Upper lobe of left lung (tissue), 6 donors: ENCODE measurements at regions not wholly inside any gene's neighbourhood (a gene's known extent, or its start where the extent isn't known, plus 50 kb on each side); places are given as distances from the start of the nearest gene placed in this dataset.

Experiments used
- ATAC-seq, 2 donors: fragments of 200-7000 bp; cut with Tn5 transposase; one replicate each; pipeline ENCODE4 v1.9.1; 2022; ENCODE audit warnings: mild to moderate bottlenecking in 2 of 2, moderate library complexity in 2 of 2; ENCODE audit not compliant: low FRiP score in 2 of 2
- DNase-seq, 2 donors: peaks; one replicate each; pipeline ENCODE4 v3.0.0-alpha.2; 2019 to 2020
- H3K27ac ChIP-seq, 4 donors: fragments of 200-600 bp; sonication (generic); one replicate each; pipeline ENCODE4 v1.5.1; 2016 to 2019
- H3K27me3 ChIP-seq, 4 donors: fragments of 200-600 bp; sonication (generic); one replicate each; pipeline ENCODE4 v1.5.1; 2017 to 2019
- H3K36me3 ChIP-seq, 4 donors: fragments of 200-600 bp; sonication (generic); one replicate each; pipeline ENCODE4 v1.5.1; 2016 to 2019
- H3K4me1 ChIP-seq, 4 donors: fragments of 200-600 bp; sonication (generic); one replicate each; pipeline ENCODE4 v1.5.1; 2018 to 2019
- H3K4me3 ChIP-seq, 4 donors: fragments of 200-600 bp; sonication (generic); one replicate each; pipeline ENCODE4 v1.5.1; 2017 to 2019; ENCODE audit warnings: mild to moderate bottlenecking in 2 of 4, moderate library complexity in 1 of 4
- H3K9me3 ChIP-seq, 4 donors: fragments of 200-600 bp; sonication (generic); one replicate each; pipeline ENCODE4 v1.5.1; 2018 to 2019
- EP300 ChIP-seq, 4 donors: sonication (generic); formaldehyde crosslinking; IDR thresholded peaks; one replicate each; pipeline ENCODE4 v1.5.1; 2017; ENCODE audit warnings: antibody characterized with exemption in 4 of 4, control low read depth in 2 of 4
- POLR2A ChIP-seq, 4 donors: fragments of 450-650 bp; IDR thresholded peaks; one replicate each; pipeline ENCODE4 v1.5.1; 2016 to 2017; ENCODE audit warnings: antibody characterized with exemption in 4 of 4, mild to moderate bottlenecking in 2 of 4
- POLR2AphosphoS5 ChIP-seq, 2 donors: sonication (generic); formaldehyde crosslinking; IDR thresholded peaks; one replicate each; pipeline ENCODE4 v1.5.1; 2017; ENCODE audit warnings: antibody characterized with exemption in 2 of 2
- WGBS, 2 donors: methylation state at CpG; one replicate each; pipeline ENCODE4 v1.1.5; 2017 to 2018; 5-methylcytosine and 5-hydroxymethylcytosine counted together
- TF ChIP-seq, protein P1 (sequence below), 6 experiments: fragments of 450-650 bp in 4 of 6; fragments of 200-600 bp in 2 of 6; sonication (generic) in 2 of 6; IDR thresholded peaks; one replicate each; pipeline ENCODE4 v1.5.1; 2016 to 2019; ENCODE audit warnings: antibody characterized with exemption in 6 of 6
- donor health status: DM: no; HTN: no; CAD: no; lungs with moderate emphysema.
- donor health status: DM: no; HTN: yes; CAD: no; lungs with severe emphysema.

DNA sequence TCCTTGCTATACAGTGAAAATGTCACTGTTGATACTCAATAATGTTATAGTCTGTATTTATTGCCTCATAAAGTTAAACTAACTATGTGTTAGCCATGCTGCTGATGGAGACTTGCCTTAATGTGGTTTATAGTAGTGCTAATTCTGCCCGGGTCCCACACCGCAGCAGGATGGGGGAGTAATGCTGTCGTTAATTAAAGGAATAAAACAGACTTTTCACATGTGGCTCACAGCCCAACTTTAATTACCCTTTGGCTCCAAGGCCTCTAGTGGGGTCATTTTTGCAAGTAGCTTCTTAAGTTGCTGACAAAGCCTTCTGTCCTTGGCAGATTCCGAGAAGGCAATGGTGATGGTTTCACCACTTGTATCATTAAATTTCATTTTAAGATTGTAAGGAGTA lies 634.3 kb downstream of the TBC1D32 start:
- Histone ChIP-seq H3K9me3 (no peaks in the 10 kb centered on the region), H3K4me3 (no peak overlapping the region), H3K27ac (no peak overlapping the region), H3K4me1 (no peaks in the 10 kb centered on the region), H3K36me3 (no peaks in the 10 kb centered on the region), H3K27me3 (no peaks in the 10 kb centered on the region)
- 83 to 84% methylated on average over 4 of the region's 4 CpGs for WGBS, 2 donors
- TF ChIP-seq POLR2AphosphoS5 (IDR thresholded peaks at IDR 0.05) (no peak), EP300 (IDR thresholded peaks at IDR 0.05) (no peak), POLR2A (IDR thresholded peaks at IDR 0.05) (no peak)
- TF ChIP-seq, protein P1, sequence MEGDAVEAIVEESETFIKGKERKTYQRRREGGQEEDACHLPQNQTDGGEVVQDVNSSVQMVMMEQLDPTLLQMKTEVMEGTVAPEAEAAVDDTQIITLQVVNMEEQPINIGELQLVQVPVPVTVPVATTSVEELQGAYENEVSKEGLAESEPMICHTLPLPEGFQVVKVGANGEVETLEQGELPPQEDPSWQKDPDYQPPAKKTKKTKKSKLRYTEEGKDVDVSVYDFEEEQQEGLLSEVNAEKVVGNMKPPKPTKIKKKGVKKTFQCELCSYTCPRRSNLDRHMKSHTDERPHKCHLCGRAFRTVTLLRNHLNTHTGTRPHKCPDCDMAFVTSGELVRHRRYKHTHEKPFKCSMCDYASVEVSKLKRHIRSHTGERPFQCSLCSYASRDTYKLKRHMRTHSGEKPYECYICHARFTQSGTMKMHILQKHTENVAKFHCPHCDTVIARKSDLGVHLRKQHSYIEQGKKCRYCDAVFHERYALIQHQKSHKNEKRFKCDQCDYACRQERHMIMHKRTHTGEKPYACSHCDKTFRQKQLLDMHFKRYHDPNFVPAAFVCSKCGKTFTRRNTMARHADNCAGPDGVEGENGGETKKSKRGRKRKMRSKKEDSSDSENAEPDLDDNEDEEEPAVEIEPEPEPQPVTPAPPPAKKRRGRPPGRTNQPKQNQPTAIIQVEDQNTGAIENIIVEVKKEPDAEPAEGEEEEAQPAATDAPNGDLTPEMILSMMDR (IDR thresholded peaks at IDR 0.05) = no peak
- ATAC-seq (no peak), DNase-seq (no peak)

- ATAC-seq (no peak), DNase-seq (no peak)
- 90 to 93% methylated on average over 3 of the region's 3 CpGs for WGBS, 2 donors
- Histone ChIP-seq H3K9me3 (no peaks in the 10 kb centered on the region), H3K27ac (no peak overlapping the region), H3K36me3 (no peaks in the 10 kb centered on the region), H3K4me3 (no peak overlapping the region), H3K4me1 (no peaks in the 10 kb centered on the region), H3K27me3 (no peaks in the 10 kb centered on the region)
- TF ChIP-seq POLR2AphosphoS5 (IDR thresholded peaks at IDR 0.05) = no peak
- no peak for TF ChIP-seq POLR2A (IDR thresholded peaks at IDR 0.05)
- TF ChIP-seq, protein P1 (IDR thresholded peaks at IDR 0.05) = no peak
- TF ChIP-seq EP300 (IDR thresholded peaks at IDR 0.05) = no peak
Measured at GRCh38 chr6:120686492-120686891, 647.8 kb downstream of the TBC1D32 start.

- Histone ChIP-seq H3K4me1 (no peaks in the 10 kb centered on the region), H3K27me3 (no peaks in the 10 kb centered on the region), H3K9me3 (no peaks in the 10 kb centered on the region), H3K27ac (no peak overlapping the region), H3K36me3 (no peaks in the 10 kb centered on the region), H3K4me3 (no peak overlapping the region)
- 78 to 84% methylated on average over 3 of the region's 3 CpGs for WGBS, 2 donors
- ATAC-seq (no peak), DNase-seq (no peak)
- TF ChIP-seq EP300 (IDR thresholded peaks at IDR 0.05) (no peak), POLR2AphosphoS5 (IDR thresholded peaks at IDR 0.05) (no peak), POLR2A (IDR thresholded peaks at IDR 0.05) (no peak)
- TF ChIP-seq, protein P1 (IDR thresholded peaks at IDR 0.05) = no peak
Measured at GRCh38 chr6:120682145-120682544, 652.1 kb downstream of the TBC1D32 start.

DNA sequence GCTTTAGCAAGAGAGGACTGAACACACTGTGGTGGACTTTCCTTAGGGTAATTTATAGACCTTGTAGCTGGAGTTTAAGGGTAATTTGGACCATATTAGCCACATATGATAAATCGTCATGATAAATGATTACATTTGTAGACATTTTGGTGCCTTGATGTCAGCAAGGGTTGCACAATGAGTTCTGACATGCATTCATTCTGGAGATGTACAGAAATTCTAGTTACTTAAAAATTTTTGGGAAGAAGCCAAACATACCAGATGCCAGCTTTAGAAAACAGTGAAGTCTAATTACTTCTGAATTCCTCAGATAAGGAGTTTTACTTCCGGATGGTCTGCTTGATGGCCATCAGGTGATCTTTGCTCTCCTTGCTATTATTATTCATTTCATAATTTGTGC lies 653.1 kb downstream of the TBC1D32 start:
- 29 to 34% methylated on average over 2 of the region's 2 CpGs for WGBS, 2 donors

GRCh38 chr6:120675886-120676285 lies 658.4 kb downstream of the TBC1D32 start:
- Histone ChIP-seq H3K4me3 (no peak overlapping the region), H3K4me1 (no peaks in the 10 kb centered on the region), H3K27ac (no peak overlapping the region), H3K9me3 (no peaks in the 10 kb centered on the region), H3K27me3 (no peaks in the 10 kb centered on the region), H3K36me3 (no peaks in the 10 kb centered on the region)
- DNase-seq (no peak), ATAC-seq (no peak)
- WGBS, 2 donors = 71 to 81% methylated on average over 3 of the region's 3 CpGs
- TF ChIP-seq EP300 (IDR thresholded peaks at IDR 0.05) (no peak), POLR2A (IDR thresholded peaks at IDR 0.05) (no peak), POLR2AphosphoS5 (IDR thresholded peaks at IDR 0.05) (no peak)
- TF ChIP-seq, protein P1 (IDR thresholded peaks at IDR 0.05) = no peak

More for the DNA sequence above, 653.1 kb downstream of the TBC1D32 start:
- Histone ChIP-seq H3K4me3 (no peak overlapping the region), H3K4me1 (no peaks in the 10 kb centered on the region), H3K9me3 (no peaks in the 10 kb centered on the region), H3K36me3 (no peaks in the 10 kb centered on the region), H3K27ac (no peak overlapping the region), H3K27me3 (no peaks in the 10 kb centered on the region)
- ATAC-seq = no peak
- TF ChIP-seq EP300 (IDR thresholded peaks at IDR 0.05) = no peak
- TF ChIP-seq POLR2AphosphoS5 (IDR thresholded peaks at IDR 0.05) = no peak
- no peak for DNase-seq
